AG09309 (cell line): ENCODE measurements at regions not wholly inside any gene's neighbourhood (a gene's known extent, or its start where the extent isn't known, plus 50 kb on each side); places are given as distances from the start of the nearest gene placed in this dataset.

Experiments
- DNase-seq: peaks from one replicate; pipeline ENCODE4 v3.0.0-alpha.2; 2010; ENCODE audit warnings: low read depth
- H3K4me3 ChIP-seq: 2 replicates; pipeline ENCODE4 v1.5.1; 2011; ENCODE audit warnings: mild to moderate bottlenecking, low read depth, low read length, moderate library complexity; ENCODE audit not compliant: control insufficient read depth
- TF ChIP-seq, protein P1 (sequence below): IDR thresholded peaks from 2 replicates; pipeline ENCODE4 v1.5.1; 2011; ENCODE audit warnings: mild to moderate bottlenecking, low read depth, low read length, inconsistent platforms; ENCODE audit not compliant: insufficient read depth, control insufficient read depth; ENCODE audit errors: missing control alignments

DNA sequence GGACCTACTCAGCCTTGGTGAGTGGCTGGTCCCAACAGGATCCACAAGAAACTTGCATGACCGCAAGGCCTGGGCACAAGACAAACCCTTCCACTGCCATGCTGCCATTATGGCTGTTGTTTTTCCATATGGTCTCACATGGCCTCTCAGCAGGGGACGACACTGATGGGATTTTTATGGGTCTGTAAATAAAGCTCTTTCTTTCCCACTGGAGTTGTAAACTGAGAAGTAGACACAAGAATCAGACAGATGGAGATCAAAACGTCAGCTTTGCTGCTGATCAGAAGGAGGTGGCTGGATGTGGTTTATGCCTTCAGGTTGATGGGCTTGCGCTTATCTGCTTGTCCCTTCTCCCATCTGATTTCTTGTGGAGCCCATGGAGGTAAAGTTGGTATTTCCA, 138.1 kb upstream of the KCNJ6 start:
- H3K4me3 ChIP-seq = no peak overlapping the region
- TF ChIP-seq, protein P1, sequence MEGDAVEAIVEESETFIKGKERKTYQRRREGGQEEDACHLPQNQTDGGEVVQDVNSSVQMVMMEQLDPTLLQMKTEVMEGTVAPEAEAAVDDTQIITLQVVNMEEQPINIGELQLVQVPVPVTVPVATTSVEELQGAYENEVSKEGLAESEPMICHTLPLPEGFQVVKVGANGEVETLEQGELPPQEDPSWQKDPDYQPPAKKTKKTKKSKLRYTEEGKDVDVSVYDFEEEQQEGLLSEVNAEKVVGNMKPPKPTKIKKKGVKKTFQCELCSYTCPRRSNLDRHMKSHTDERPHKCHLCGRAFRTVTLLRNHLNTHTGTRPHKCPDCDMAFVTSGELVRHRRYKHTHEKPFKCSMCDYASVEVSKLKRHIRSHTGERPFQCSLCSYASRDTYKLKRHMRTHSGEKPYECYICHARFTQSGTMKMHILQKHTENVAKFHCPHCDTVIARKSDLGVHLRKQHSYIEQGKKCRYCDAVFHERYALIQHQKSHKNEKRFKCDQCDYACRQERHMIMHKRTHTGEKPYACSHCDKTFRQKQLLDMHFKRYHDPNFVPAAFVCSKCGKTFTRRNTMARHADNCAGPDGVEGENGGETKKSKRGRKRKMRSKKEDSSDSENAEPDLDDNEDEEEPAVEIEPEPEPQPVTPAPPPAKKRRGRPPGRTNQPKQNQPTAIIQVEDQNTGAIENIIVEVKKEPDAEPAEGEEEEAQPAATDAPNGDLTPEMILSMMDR = no peak
- DNase-seq = no peak

DNA sequence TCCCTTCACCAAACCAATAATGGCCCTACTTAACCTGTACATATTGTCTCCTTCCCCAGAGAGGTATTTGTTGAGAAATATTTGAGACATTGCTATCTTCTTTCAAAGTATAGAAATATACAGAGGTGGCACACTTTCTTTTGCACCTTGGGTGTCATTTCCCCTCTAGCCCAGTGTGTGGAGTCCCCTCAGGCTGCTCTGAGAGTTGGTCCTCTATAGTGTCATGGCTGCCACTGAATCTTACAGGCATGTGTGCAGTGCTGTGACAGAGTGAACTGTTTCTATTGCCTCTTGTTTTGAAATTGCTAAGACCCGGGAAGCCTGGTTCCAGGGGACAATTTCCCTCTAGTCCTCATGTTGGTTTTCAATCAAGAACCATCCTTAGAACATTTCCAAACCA, 140.2 kb upstream of the KCNJ6 start:
- no peak for DNase-seq
- no peak overlapping the region for H3K4me3 ChIP-seq
- TF ChIP-seq, protein P1 = no peak

DNA sequence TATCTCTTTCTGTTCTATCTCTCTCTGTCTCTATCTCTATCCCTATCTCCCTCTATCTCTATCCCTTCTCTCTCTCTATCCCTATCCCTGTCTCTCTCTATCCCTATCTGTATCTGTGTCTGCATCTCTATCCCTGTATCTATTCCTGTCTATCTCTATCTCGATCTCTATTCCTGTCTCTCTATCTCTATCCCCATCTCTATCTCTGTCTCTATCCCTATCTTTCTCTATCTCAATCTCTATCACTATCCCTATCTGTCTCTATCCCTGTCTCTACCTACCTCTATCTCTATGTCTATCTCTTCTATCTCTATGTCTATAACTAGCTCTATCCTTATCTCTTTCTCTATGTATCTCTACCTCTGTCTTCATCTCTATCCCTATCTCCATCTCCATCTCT, 141.4 kb upstream of the KCNJ6 start:
- no peak for DNase-seq
- no peak overlapping the region for H3K4me3 ChIP-seq
- TF ChIP-seq, protein P1 = no peak

DNA sequence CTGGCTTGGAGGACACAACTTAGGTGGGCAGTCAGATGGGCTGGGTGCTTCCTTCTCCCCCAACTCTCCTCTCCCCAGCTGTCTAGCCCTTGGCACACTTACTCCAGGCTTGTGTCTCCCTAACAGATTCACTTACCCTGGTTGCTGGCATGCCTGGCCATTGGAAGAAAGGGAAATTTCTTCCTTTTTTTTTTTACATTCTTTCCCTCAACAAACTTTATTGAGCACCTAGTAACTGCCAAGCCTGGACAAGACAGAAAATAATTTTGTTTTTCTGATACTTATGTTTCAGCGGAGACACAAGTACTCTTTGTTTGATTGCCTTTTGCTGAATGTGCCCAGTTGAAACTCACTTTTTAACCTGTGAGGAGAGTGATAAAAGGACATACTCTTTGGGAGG, 144.3 kb upstream of the KCNJ6 start:
- no peak for DNase-seq
- H3K4me3 ChIP-seq = no peak overlapping the region
- TF ChIP-seq, protein P1 = no peak

DNA sequence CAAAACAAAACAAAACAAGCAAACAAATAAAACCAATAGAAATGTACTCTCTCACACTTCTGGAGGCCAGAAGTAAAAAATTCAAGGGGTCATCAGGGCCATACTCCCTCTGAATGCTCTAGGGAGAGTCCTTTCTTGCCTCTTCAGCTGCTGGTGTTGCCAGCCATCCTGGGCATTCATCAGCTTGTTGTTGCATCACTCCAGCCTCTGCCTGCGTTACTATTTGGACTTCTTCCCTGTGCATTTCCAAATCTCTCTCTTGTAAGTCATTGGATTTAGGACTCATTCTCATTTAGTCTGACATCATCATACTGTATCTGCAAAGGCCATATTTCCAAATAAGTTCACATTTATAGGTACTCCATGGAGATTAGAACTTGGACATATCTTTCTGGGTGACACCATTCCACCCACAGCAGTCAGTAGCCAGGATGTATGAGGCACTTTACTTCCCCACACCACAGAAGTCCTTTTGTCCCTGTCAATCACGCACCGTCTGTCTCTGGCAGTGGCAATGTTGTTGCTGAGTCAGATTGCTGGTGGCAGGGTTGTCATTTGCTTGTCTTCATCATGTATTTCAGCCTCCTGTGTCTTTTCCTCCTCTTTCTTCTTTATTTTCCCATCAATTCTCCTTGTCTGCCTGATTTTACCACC, 151.0 kb upstream of the KCNJ6 start:
- no peak overlapping the region for H3K4me3 ChIP-seq
- TF ChIP-seq, protein P1 = no peak
- no peak for DNase-seq

DNA sequence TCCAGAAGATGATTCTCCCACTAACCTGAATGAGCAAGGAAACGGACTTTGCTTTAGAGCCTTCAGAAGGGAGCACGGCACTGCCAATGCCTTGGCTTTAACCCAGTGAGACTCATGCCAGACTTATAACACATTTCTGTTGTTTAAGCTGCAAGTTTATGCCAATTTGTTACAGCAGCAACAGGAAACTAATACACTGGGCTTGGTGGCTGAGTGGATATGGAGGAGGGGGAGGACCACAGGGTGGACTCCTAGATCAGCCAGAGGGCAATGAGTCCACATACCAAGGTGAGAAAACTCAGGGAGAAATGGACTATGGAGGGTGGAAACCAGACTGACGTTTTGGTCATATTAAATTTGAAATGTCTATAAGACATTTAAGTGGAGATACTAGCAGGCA, 156.2 kb upstream of the KCNJ6 start:
- no peak overlapping the region for H3K4me3 ChIP-seq
- no peak for DNase-seq
- TF ChIP-seq, protein P1 = no peak
